ENCODE measurements at regions not wholly inside any gene's neighbourhood (a gene's known extent, or its start where the extent isn't known, plus 50 kb on each side); places are given as distances from the start of the nearest gene placed in this dataset.

DNA sequence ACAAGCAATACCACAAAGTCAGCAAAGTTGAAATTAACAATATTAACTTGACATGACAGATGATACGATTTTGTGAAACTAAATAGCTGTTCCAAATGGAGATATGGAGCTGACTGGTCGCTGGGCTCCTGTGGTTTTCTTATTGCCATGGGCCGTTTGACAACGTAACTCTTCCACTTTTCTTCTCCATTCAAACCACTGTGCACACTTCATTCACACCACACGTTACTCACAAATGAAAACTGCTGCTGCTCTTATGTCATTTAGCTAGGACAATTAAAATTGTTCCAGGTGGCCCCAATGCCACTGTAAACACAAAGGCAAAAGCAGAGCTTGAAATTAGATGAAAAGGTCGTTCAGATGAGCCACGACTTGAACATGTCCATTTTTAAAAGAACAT lies 94.0 kb upstream of the VGLL4 start:
- TF ChIP-seq, protein P1, sequence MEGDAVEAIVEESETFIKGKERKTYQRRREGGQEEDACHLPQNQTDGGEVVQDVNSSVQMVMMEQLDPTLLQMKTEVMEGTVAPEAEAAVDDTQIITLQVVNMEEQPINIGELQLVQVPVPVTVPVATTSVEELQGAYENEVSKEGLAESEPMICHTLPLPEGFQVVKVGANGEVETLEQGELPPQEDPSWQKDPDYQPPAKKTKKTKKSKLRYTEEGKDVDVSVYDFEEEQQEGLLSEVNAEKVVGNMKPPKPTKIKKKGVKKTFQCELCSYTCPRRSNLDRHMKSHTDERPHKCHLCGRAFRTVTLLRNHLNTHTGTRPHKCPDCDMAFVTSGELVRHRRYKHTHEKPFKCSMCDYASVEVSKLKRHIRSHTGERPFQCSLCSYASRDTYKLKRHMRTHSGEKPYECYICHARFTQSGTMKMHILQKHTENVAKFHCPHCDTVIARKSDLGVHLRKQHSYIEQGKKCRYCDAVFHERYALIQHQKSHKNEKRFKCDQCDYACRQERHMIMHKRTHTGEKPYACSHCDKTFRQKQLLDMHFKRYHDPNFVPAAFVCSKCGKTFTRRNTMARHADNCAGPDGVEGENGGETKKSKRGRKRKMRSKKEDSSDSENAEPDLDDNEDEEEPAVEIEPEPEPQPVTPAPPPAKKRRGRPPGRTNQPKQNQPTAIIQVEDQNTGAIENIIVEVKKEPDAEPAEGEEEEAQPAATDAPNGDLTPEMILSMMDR (IDR thresholded peaks at IDR 0.05 in 8 of 11, conservative IDR thresholded peaks at IDR 0.05 in 3 of 11): no peak
- TF ChIP-seq POLR2A (IDR thresholded peaks at IDR 0.05): no peak

Data from spleen (tissue), 7 donors.